ENCODE measurements at regions not wholly inside any gene's neighbourhood (a gene's known extent, or its start where the extent isn't known, plus 50 kb on each side); places are given as distances from the start of the nearest gene placed in this dataset.

DNA sequence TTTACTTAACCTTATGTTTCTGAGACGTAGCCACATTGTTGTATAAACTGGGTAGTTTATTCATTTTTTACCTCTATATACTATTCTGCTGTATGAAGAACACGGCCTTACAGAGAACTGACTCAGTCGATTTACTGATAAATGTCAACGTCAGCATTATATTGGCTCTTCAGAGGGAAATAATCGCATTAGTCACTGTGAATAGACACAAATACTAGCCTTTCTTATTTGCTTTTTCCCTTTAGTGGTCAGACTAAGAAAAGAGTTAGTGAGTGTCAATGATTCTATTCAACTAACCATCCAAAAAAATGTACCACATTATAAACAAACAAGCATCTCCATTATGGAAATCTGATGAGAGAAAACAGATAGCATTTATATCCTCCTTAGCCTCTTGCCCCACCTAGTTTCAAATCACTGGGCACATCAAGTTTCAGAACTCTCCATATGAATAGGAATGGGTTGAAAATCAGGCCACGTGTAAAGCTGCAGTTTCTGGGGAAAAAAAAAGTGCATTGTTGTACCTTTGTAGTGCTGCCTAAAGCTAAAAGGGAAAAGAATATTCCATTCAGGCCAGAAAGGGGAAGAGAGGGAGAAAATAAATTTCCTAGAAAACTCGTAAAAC is 146.7 kb upstream of the VCX3A start:
- Mint-ChIP-seq H3K4me3 (no peak overlapping the region), H3K4me1 (peaks cover 2% of the 10 kb centered on the region), H3K36me3 (no peaks in the 10 kb centered on the region), H3K27ac (no peak overlapping the region), H3K9me3 (peaks cover 1% of the 10 kb centered on the region), H3K27me3 (peaks cover 2% of the 10 kb centered on the region)
- no peak for ATAC-seq (ENCODE audit: low read depth)
- DNase-seq (ENCODE audit: low spot score in 2 of 2), result no peak

DNA sequence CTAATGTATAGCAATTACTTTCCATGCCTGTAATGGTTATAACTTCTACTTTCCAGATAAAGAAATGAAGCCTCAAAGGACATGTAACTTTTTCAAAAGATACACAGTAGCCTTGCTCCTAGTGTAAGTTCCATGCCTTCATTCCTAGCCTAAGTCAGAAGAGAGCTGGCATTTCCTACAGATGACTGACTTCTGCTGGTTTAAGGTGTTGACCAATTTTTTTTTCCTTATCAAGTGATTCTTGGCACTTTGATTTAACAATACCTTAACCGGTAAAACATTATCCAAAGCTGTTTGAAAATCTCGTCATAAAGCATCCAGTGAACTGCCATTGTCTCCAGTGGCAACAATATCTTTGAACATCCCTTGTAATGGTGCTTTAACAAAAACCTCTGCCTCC is 145.1 kb upstream of the VCX3A start:
- DNase-seq (ENCODE audit: low spot score in 2 of 2) (no peak), ATAC-seq (ENCODE audit: low read depth) (no peak)
- H3K27ac Mint-ChIP-seq, result no peak overlapping the region
- peaks cover 2% of the 10 kb centered on the region for H3K27me3 Mint-ChIP-seq
- H3K9me3 Mint-ChIP-seq, result peaks cover 1% of the 10 kb centered on the region
- H3K36me3 Mint-ChIP-seq, result no peaks in the 10 kb centered on the region
- H3K4me1 Mint-ChIP-seq, result peaks cover 2% of the 10 kb centered on the region
- no peak overlapping the region for H3K4me3 Mint-ChIP-seq

DNA sequence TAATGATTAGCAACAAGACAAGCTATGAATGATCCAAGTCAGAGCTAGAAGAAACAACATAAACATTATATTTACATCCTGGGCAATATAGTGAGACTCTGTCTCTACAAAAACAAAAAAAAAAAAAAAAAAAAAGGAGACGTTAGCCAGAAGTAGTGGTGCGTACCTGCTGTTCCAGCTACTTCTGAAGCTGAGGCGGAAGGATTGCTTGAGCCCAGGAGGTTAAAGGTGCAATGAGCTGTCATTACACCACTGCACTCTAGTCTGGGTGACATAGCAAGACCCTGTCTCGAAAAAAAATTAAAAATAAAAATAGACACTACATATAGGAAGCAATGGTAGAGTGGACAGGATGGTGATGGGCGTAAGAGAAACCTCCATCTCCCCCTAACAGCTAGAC is 144.6 kb upstream of the VCX3A start:
- Mint-ChIP-seq H3K27ac (no peak overlapping the region), H3K36me3 (no peaks in the 10 kb centered on the region), H3K4me3 (no peak overlapping the region), H3K9me3 (peaks cover 1% of the 10 kb centered on the region), H3K4me1 (peaks cover 2% of the 10 kb centered on the region), H3K27me3 (peaks cover 2% of the 10 kb centered on the region)
- ATAC-seq (ENCODE audit: low read depth) (no peak), DNase-seq (ENCODE audit: low spot score in 2 of 2) (no peak)

DNA sequence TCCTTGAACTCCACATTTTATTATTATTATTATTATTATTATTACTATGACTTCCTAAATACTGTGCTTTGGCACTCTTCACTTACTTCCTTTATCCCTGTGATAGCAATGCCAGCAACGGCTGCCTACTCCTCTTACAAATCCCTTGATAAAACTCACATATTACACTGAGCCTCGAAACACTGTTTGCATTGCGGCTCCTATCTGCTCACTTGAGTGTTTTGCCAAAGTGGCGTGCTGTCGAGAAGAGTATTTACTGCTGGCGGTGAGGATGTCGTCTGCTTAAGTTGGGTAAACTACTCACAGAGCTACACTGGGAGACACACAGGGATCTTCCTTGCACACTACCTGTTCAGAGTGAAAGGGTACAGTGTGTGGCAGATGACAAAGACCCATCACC is 143.4 kb upstream of the VCX3A start:
- Mint-ChIP-seq H3K27me3 (peaks cover 2% of the 10 kb centered on the region), H3K4me3 (no peak overlapping the region), H3K27ac (no peak overlapping the region), H3K36me3 (no peaks in the 10 kb centered on the region), H3K4me1 (peaks cover 2% of the 10 kb centered on the region), H3K9me3 (peaks cover 1% of the 10 kb centered on the region)
- no peak for DNase-seq (ENCODE audit: low spot score in 2 of 2)
- no peak for ATAC-seq (ENCODE audit: low read depth)

DNA sequence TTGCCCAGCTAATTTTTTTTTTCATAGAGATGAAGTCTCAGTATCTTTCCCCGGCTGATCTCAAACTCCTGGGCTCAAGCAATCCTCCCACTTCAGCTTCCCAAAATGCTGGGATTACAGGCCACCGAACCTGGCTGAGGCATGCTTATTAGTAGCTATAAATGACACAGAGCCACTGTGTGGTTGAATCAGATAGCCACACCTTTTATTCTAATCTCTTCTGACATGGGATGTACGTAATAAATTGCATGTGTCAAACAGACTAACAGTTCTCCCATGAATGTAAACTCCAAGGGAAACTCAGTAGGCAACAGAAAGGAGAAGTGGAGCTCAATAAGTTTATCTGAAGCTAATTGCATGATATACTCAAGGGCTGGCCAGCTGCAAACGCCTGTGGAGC is 139.8 kb upstream of the VCX3A start:
- H3K4me3 Mint-ChIP-seq, result no peak overlapping the region
- no peak overlapping the region for H3K27ac Mint-ChIP-seq
- ATAC-seq (ENCODE audit: low read depth) (no peak), DNase-seq (ENCODE audit: low spot score in 2 of 2) (no peak)
- peaks cover 1% of the 10 kb centered on the region for H3K9me3 Mint-ChIP-seq
- peaks cover 2% of the 10 kb centered on the region for H3K4me1 Mint-ChIP-seq
- no peaks in the 10 kb centered on the region for H3K36me3 Mint-ChIP-seq
- peaks cover 2% of the 10 kb centered on the region for H3K27me3 Mint-ChIP-seq

DNA sequence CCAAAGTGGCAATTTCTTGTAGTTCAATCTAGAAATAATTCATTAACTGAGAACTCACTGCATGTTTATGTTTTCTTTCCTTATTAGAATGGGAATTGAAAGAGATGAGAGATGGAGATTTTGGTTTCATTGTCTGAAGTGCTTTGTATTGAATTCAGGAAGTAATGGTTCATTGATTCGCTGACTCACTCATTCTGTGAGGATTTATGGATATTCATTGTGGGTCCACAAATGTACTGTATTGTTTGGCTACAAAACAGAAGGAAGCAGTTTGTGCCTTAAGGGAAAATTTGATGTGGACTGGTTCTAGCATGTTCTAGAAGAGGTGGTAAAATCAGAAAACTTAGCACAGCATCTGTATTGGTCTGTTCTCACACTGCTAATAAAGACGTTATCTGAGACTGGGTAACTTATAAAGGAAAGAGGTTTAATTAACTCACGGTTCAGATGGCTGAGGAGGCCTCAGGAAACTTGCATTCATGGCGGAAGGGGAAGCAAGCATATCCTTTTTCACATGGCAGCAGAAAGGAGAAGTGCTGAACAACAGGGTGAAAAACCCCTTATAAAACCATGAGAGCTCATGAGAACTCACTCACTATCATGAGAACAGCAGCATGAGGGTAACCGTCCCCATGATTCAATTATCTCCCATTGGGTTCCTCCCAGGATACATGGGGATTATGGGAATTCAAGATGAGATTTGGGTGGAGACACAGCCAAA is 132.3 kb upstream of the VCX3A start:
- Mint-ChIP-seq H3K4me1 (peaks cover 8% of the 10 kb centered on the region), H3K9me3 (no peaks in the 10 kb centered on the region), H3K27me3 (no peaks in the 10 kb centered on the region), H3K4me3 (no peak overlapping the region), H3K27ac (no peak overlapping the region), H3K36me3 (no peaks in the 10 kb centered on the region)
- DNase-seq (ENCODE audit: low spot score in 2 of 2) (peak in 1 of 2 donors; percentile 5), ATAC-seq (ENCODE audit: low read depth) (peak; percentile 77)

DNA sequence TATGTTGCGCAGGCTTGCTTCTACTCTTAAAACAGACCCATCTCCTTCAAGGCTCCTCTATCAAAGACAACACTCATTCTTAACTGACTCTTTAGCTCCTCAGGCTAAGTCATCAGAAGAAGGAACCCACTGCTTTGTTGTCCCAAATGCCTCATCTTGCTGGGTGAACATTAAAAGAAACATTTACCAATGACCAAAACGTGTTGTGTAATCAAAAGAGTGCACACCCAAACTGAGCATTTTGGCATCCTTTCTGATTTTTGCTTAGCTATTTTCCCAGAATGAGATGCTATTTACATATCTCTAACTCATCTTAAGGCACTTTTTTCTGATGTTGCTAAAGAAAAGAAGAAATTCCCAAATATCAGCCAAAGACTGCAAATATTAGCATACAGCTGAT is 131.7 kb upstream of the VCX3A start:
- H3K36me3 Mint-ChIP-seq, result no peaks in the 10 kb centered on the region
- no peak for ATAC-seq (ENCODE audit: low read depth)

DNA sequence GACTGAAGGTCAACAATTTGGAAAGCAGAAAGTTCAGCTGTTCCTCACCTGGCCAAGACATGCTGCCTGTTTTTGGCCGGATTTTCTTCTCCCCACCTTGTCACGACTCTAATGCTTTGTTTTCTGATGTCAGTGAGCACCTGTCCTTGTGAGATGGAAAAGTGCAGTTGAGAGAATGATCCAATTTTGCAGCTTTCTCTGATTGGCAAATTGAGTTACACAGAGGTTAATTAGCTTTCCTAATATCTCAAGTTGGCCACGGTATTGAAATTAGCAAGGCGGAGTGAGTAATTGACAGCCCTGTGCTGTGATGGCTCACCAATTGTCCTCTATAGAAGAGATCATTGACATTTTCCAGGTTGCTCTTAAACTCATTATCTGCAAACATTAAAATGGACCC is 126.8 kb upstream of the VCX3A start:
- ATAC-seq (ENCODE audit: low read depth), result no peak
- Mint-ChIP-seq H3K36me3 (peaks cover 2% of the 10 kb centered on the region), H3K27me3 (no peaks in the 10 kb centered on the region), H3K4me3 (no peak overlapping the region), H3K4me1 (no peaks in the 10 kb centered on the region), H3K27ac (no peak overlapping the region), H3K9me3 (peaks cover 2% of the 10 kb centered on the region)
- no peak for DNase-seq (ENCODE audit: low spot score in 2 of 2)

More for the DNA sequence above, 131.7 kb upstream of the VCX3A start:
- no peaks in the 10 kb centered on the region for H3K9me3 Mint-ChIP-seq
- H3K4me1 Mint-ChIP-seq, result peaks cover 8% of the 10 kb centered on the region
- DNase-seq (ENCODE audit: low spot score in 2 of 2), result no peak
- H3K27me3 Mint-ChIP-seq, result no peaks in the 10 kb centered on the region
- no peak overlapping the region for H3K27ac Mint-ChIP-seq
- H3K4me3 Mint-ChIP-seq, result no peak overlapping the region

DNA sequence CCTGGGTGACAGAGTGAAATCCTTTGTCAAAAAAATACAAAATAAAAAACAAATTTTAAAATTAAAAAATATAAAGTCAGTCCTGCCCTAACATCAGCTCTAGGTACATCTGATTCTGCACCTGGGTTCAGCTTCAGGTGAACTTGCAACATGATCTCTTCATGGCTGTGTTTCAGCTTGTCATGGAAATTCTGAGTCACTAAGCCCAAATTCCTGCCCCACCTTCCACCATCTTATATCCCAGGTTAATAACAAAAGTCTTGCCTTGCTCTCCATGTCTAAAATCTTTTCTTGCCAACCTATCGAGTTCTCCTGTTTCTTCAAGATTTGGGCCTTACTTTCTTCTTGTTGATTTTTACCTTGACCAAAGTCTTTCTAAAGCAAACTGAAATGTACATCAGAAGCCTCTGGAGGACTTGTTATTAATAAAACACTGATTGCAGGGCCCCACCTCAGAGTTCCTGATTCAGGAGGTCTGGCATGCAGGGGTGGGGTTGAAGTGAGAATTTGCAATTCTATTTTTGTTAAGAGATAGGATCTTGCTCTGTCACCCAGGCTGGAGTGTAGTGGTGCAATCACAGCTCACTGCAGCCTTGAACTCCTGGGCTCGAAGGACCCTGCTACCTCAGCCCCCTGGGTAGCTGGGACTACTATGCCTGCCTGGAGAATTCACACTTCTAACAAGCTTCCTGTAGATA is 125.8 kb upstream of the VCX3A start:
- DNase-seq (ENCODE audit: low spot score in 2 of 2), result no peak
- H3K4me3 Mint-ChIP-seq, result no peak overlapping the region

DNA sequence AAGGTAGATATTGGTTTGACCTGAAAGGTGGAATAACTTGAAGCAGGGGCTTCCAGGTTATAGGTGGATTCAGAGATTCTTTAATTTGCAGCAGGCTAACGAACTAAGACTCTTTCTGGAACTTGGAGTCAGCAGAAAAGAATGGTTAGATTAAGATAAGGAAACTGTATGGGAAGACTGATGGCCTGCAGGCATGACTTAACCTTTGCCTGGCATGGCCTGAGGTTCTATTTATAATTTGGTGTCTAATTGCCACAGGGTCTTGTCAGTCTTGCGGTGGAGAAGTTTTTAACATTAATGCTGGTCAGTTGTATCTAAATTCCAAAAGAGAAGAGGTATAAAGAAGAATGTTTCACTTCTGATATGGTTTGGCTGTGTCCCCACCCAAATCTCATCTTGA is 110.3 kb upstream of the VCX3A start:
- no peaks in the 10 kb centered on the region for H3K27me3 Mint-ChIP-seq
- peaks cover 2% of the 10 kb centered on the region for H3K36me3 Mint-ChIP-seq
- no peak for DNase-seq (ENCODE audit: low spot score in 2 of 2)
- no peak overlapping the region for H3K4me3 Mint-ChIP-seq
- peaks cover 5% of the 10 kb centered on the region for H3K9me3 Mint-ChIP-seq
- ATAC-seq (ENCODE audit: low read depth), result no peak
- H3K27ac Mint-ChIP-seq, result no peak overlapping the region
- no peaks in the 10 kb centered on the region for H3K4me1 Mint-ChIP-seq

More for the DNA sequence above, 125.8 kb upstream of the VCX3A start:
- H3K36me3 Mint-ChIP-seq, result peaks cover 3% of the 10 kb centered on the region
- peaks cover 2% of the 10 kb centered on the region for H3K9me3 Mint-ChIP-seq
- no peaks in the 10 kb centered on the region for H3K27me3 Mint-ChIP-seq
- H3K4me1 Mint-ChIP-seq, result no peaks in the 10 kb centered on the region
- H3K27ac Mint-ChIP-seq, result no peak overlapping the region
- no peak for ATAC-seq (ENCODE audit: low read depth)

DNA sequence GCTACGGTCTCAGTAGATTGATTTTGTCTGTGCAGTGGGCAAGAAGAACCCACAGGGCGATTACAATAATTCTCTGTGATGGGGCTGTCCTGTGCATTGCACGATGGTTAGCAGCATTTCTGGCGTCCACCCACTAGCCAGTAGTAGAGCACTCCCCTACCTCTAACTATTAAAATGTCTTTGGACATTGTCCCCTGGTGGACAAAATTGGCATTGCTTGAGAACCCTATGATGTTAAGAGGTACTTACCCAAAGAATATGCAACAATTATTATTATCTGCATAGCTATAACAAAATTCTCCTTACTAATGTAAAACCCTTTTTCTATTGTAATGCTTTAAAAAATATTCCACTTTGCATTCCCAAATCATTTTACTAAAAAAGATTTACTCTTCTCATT is 109.5 kb upstream of the VCX3A start:
- Mint-ChIP-seq H3K4me1 (no peaks in the 10 kb centered on the region), H3K4me3 (no peak overlapping the region), H3K27me3 (no peaks in the 10 kb centered on the region), H3K36me3 (peaks cover 2% of the 10 kb centered on the region), H3K9me3 (peaks cover 7% of the 10 kb centered on the region), H3K27ac (no peak overlapping the region)
- DNase-seq (ENCODE audit: low spot score in 2 of 2) (no peak), ATAC-seq (ENCODE audit: low read depth) (no peak)

DNA sequence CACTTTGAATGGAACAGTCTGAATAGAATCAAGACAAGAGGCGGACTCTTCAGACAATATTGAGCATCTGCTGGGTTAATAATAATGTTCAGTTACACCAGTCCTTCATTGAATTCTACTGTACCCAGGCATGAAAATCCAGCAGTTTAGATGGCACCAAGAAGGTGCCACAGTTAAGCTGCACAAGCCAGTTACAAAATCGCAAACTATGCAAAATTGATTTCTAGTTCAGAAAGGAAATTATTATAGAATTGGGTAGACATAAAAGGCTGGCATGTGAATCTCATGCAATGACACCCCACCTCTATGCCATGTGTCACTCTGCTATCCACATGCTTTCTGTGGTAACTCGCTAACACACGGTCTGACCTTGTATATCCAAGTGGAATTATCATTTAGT is 105.8 kb upstream of the VCX3A start:
- no peak overlapping the region for H3K4me3 Mint-ChIP-seq
- no peaks in the 10 kb centered on the region for H3K27me3 Mint-ChIP-seq

DNA sequence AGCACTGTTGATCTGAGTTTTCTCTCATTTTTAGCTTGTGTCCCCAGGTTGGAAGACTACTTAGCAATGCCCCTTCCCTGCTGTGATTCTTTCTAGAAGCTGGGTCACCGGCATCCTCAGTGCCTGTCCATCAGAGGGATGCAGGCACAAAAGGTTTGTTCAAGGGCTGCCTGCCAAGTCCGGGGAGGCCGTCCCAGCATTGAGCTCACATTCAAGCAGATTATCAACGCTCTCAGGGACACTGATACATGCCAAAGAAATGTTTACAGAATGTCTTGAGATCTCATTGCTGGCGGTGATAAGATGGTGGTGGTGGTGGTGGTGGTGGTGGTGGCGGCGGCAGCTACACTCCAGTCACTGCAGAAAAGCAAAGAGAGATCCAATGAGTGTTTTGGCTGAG is 79.6 kb upstream of the VCX3A start:
- ATAC-seq (ENCODE audit: low read depth) (no peak), DNase-seq (ENCODE audit: low spot score in 2 of 2) (no peak)
- H3K27me3 Mint-ChIP-seq, result peaks cover 2% of the 10 kb centered on the region
- no peak overlapping the region for H3K4me3 Mint-ChIP-seq
- H3K27ac Mint-ChIP-seq, result no peak overlapping the region
- peaks cover 2% of the 10 kb centered on the region for H3K4me1 Mint-ChIP-seq
- H3K36me3 Mint-ChIP-seq, result peaks cover 4% of the 10 kb centered on the region
- peaks cover 2% of the 10 kb centered on the region for H3K9me3 Mint-ChIP-seq

More for the DNA sequence above, 105.8 kb upstream of the VCX3A start:
- Mint-ChIP-seq H3K36me3 (peaks cover 2% of the 10 kb centered on the region), H3K9me3 (peaks cover 7% of the 10 kb centered on the region), H3K4me1 (no peaks in the 10 kb centered on the region), H3K27ac (no peak overlapping the region)
- no peak for ATAC-seq (ENCODE audit: low read depth)
- no peak for DNase-seq (ENCODE audit: low spot score in 2 of 2)

DNA sequence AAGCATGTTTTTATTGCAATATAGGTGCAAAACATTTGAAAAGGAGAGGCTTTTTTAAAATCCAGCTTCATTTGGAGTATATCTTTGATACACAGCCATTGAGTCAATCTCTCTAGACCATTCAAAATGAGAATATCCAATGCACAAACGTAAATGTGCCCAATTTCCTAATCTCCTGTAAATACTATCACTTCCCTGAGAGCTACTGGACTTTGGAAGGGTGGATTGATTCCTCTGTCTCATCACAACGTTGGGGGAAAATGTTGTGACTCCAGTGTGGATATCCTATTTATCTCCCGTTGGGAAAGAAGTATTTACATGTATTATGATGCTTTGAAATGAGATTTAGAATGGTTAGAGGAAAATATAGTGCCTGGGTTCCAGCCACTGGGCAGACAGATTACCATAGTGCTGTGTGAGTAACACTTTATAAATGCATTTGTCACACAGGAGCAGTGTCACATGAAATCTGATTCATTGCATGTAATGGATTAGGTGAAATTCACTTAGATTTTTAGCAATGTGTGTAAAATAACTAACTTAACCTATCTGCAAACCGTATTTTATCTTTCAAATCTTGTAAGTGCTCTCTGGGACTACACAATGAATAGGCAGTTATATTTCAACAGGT is 64.4 kb upstream of the VCX3A start:
- Mint-ChIP-seq H3K9me3 (peaks cover under 1% of the 10 kb centered on the region), H3K27me3 (peaks cover 3% of the 10 kb centered on the region), H3K27ac (no peak overlapping the region), H3K4me3 (no peak overlapping the region), H3K36me3 (no peaks in the 10 kb centered on the region), H3K4me1 (no peaks in the 10 kb centered on the region)
- ATAC-seq (ENCODE audit: low read depth) (no peak), DNase-seq (ENCODE audit: low spot score in 2 of 2) (no peak)

Measured in memory B cell (primary cell).